PFSK-1 (cell line): ENCODE measurements at regions not wholly inside any gene's neighbourhood (a gene's known extent, or its start where the extent isn't known, plus 50 kb on each side); places are given as distances from the start of the nearest gene placed in this dataset.

Experiments used
- POLR2AphosphoS5 ChIP-seq: IDR thresholded peaks from 2 replicates; pipeline ENCODE4 v1.6.1; 2012; ENCODE audit warnings: low read depth, mild to moderate bottlenecking, control low read depth, low read length, moderate library complexity
- SIN3A ChIP-seq: IDR thresholded peaks from 2 replicates; pipeline ENCODE4 v1.6.1; 2012; ENCODE audit warnings: mild to moderate bottlenecking, low read length, moderate library complexity, borderline replicate concordance; ENCODE audit not compliant: insufficient read depth
- TF ChIP-seq, protein P1 (sequence below), 2 experiments: IDR thresholded peaks; 2 replicates each; pipeline versions ENCODE4 v1.6.1 to v1.8.0; 2011 to 2012; ENCODE audit warnings: low read depth in 2 of 2, low read length in 2 of 2, control low read depth in 1 of 2, inconsistent platforms in 1 of 2, mild to moderate bottlenecking in 1 of 2, moderate library complexity in 1 of 2; ENCODE audit not compliant: insufficient read depth in 1 of 2

GRCh38 chr4:58560736-58561135 is 1450.6 kb upstream of the IGFBP7 start:
- TF ChIP-seq, protein P1, sequence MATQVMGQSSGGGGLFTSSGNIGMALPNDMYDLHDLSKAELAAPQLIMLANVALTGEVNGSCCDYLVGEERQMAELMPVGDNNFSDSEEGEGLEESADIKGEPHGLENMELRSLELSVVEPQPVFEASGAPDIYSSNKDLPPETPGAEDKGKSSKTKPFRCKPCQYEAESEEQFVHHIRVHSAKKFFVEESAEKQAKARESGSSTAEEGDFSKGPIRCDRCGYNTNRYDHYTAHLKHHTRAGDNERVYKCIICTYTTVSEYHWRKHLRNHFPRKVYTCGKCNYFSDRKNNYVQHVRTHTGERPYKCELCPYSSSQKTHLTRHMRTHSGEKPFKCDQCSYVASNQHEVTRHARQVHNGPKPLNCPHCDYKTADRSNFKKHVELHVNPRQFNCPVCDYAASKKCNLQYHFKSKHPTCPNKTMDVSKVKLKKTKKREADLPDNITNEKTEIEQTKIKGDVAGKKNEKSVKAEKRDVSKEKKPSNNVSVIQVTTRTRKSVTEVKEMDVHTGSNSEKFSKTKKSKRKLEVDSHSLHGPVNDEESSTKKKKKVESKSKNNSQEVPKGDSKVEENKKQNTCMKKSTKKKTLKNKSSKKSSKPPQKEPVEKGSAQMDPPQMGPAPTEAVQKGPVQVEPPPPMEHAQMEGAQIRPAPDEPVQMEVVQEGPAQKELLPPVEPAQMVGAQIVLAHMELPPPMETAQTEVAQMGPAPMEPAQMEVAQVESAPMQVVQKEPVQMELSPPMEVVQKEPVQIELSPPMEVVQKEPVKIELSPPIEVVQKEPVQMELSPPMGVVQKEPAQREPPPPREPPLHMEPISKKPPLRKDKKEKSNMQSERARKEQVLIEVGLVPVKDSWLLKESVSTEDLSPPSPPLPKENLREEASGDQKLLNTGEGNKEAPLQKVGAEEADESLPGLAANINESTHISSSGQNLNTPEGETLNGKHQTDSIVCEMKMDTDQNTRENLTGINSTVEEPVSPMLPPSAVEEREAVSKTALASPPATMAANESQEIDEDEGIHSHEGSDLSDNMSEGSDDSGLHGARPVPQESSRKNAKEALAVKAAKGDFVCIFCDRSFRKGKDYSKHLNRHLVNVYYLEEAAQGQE (IDR thresholded peaks at IDR 0.05; ENCODE audit: insufficient read depth in 1 of 2, low read depth in 2 of 2, low read length in 2 of 2) = no peak
- no peak for TF ChIP-seq POLR2AphosphoS5
- no peak for TF ChIP-seq SIN3A
